ENCODE measurements at regions not wholly inside any gene's neighbourhood (a gene's known extent, or its start where the extent isn't known, plus 50 kb on each side); places are given as distances from the start of the nearest gene placed in this dataset.

GRCh38 chr2:53475321-53475720 is 292.3 kb upstream of the CHAC2 start:
- Histone ChIP-seq H3K9ac (ENCODE audit: low read length) (no peak overlapping the region), H3K79me2 (ENCODE audit: insufficient read depth, low read length) (no peaks in the 10 kb centered on the region), H3K27me3 (ENCODE audit: low read length) (no peaks in the 10 kb centered on the region), H3K36me3 (ENCODE audit: low read length) (no peaks in the 10 kb centered on the region), H3K9me2 (replicated peaks; ENCODE audit: insufficient read depth, low read length) (no peaks in the 10 kb centered on the region), H3K27ac (ENCODE audit: low read depth, low read length) (no peak overlapping the region), H3F3A (ENCODE audit: insufficient read depth) (no peaks in the 10 kb centered on the region), H3K4me3 (ENCODE audit: insufficient read depth, low read length, poor library complexity, severe bottlenecking) (no peak overlapping the region), H2AFZ (ENCODE audit: low read depth, low read length, severe bottlenecking) (no peak overlapping the region), H3K4me2 (ENCODE audit: low read depth, low read length, poor library complexity, severe bottlenecking) (no peak overlapping the region), H3K9me3 (ENCODE audit: insufficient read depth, low read length) (no peaks in the 10 kb centered on the region), H4K20me1 (ENCODE audit: low read depth, low read length) (no peaks in the 10 kb centered on the region)
- TF ChIP-seq EZH2phosphoT487 (conservative IDR thresholded peaks at IDR 0.05; ENCODE audit: low read length) (no peak), CTCF (IDR thresholded peaks at IDR 0.05; ENCODE audit: insufficient read depth, low read length, poor library complexity, severe bottlenecking) (no peak)

GRCh38 chr2:53474914-53475313 is 292.7 kb upstream of the CHAC2 start:
- Histone ChIP-seq H4K20me1 (ENCODE audit: low read depth, low read length) (no peaks in the 10 kb centered on the region), H3K36me3 (ENCODE audit: low read length) (no peaks in the 10 kb centered on the region), H3K9me3 (ENCODE audit: insufficient read depth, low read length) (no peaks in the 10 kb centered on the region), H3K4me3 (ENCODE audit: insufficient read depth, low read length, poor library complexity, severe bottlenecking) (no peak overlapping the region), H2AFZ (ENCODE audit: low read depth, low read length, severe bottlenecking) (no peak overlapping the region), H3K9me2 (replicated peaks; ENCODE audit: insufficient read depth, low read length) (no peaks in the 10 kb centered on the region), H3K4me2 (ENCODE audit: low read depth, low read length, poor library complexity, severe bottlenecking) (no peak overlapping the region), H3K9ac (ENCODE audit: low read length) (no peak overlapping the region), H3K79me2 (ENCODE audit: insufficient read depth, low read length) (no peaks in the 10 kb centered on the region), H3K27me3 (ENCODE audit: low read length) (no peaks in the 10 kb centered on the region), H3F3A (ENCODE audit: insufficient read depth) (no peaks in the 10 kb centered on the region), H3K27ac (ENCODE audit: low read depth, low read length) (no peak overlapping the region)
- no peak for TF ChIP-seq EZH2phosphoT487 (conservative IDR thresholded peaks at IDR 0.05; ENCODE audit: low read length)
- TF ChIP-seq CTCF (IDR thresholded peaks at IDR 0.05; ENCODE audit: insufficient read depth, low read length, poor library complexity, severe bottlenecking) = no peak

GRCh38 chr2:53473775-53474311 is 293.8 kb upstream of the CHAC2 start:
- TF ChIP-seq CTCF (IDR thresholded peaks at IDR 0.05; ENCODE audit: insufficient read depth, low read length, poor library complexity, severe bottlenecking) = no peak
- no peak for TF ChIP-seq EZH2phosphoT487 (conservative IDR thresholded peaks at IDR 0.05; ENCODE audit: low read length)
- Histone ChIP-seq H3K27me3 (ENCODE audit: low read length) (no peaks in the 10 kb centered on the region), H3K4me2 (ENCODE audit: low read depth, low read length, poor library complexity, severe bottlenecking) (no peak overlapping the region), H4K20me1 (ENCODE audit: low read depth, low read length) (no peaks in the 10 kb centered on the region), H3K9ac (ENCODE audit: low read length) (no peak overlapping the region), H3K9me3 (ENCODE audit: insufficient read depth, low read length) (no peaks in the 10 kb centered on the region), H3K36me3 (ENCODE audit: low read length) (no peaks in the 10 kb centered on the region), H2AFZ (ENCODE audit: low read depth, low read length, severe bottlenecking) (no peak overlapping the region), H3K79me2 (ENCODE audit: insufficient read depth, low read length) (no peaks in the 10 kb centered on the region), H3K9me2 (replicated peaks; ENCODE audit: insufficient read depth, low read length) (no peaks in the 10 kb centered on the region), H3K27ac (ENCODE audit: low read depth, low read length) (no peak overlapping the region), H3K4me3 (ENCODE audit: insufficient read depth, low read length, poor library complexity, severe bottlenecking) (no peak overlapping the region), H3F3A (ENCODE audit: insufficient read depth) (no peaks in the 10 kb centered on the region)

All from SU-DHL-6 (cell line).